NK-92 treated with Interleukin-12 subunit alpha and Interleukin-12 subunit beta, amount 100 ng/mL, for 24 hours (cell line): ENCODE measurements at regions not wholly inside any gene's neighbourhood (a gene's known extent, or its start where the extent isn't known, plus 50 kb on each side); places are given as distances from the start of the nearest gene placed in this dataset.

Source experiments
- DNase-seq: peaks from one replicate; lab custom pipeline; 2025; lab: John Stamatoyannopoulos, UW

DNA sequence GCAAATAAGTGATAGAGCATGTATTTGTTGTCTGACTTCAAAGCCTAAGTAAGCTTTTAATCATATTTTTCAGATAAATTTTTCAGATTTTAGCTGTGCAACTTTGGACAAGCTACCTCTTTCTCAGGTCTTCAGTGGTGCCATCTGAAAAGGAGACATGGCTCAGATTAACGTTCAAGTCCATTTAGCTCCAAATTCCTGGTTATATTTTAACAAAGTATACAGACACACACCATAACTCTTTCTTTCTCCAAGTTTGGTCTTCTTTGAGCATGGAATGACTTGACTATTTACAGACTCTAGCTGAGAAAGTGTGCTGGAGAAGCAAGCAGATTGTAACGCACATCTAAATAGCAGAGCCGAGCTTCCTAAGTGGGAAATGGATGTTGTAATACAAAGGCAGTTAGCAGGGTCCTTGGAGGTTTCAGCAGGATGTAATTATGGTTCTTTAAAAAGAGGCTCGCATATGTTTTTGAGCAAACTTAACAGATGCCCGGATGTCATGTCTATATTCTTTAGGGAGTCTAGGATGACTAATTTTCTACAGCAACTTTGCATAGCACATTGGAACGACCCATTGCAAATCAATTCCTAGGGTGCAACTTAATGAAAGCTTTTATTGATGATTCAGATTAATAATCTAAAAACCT is 128.1 kb upstream of the E2F8 start:
- no peak for DNase-seq

DNA sequence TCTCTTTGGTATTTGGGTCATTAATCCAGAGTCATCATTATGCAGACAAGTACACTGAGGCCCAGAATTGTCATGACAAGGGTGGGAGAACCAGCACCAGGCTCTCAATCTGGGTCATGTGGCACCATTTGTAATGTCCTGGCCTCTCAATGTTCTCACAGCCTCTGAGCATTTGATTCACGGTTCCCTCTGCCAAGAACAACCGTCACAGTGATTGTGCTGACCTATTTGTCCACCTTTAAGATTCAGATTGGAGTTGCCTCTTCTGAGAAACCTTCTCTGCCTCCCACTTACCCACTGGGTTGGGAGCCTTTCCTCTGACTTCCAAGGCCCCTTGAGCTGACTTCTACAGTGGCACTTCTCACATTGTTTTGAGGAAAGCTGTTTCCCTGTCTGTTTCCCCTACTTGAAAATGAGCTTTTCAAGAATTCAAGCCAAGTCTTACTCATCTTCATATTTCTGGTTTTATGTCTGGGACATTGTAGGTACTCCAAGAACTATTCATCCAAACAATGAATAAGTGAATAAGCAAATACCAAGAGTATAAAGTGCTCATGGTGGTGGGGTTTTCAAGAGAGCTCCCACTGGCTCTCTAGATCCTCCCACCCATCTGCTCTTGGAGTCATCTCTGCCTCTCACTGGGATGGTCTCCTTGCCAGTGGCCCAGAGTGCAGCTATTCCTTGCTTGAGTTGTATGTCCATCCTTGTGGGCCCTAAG is 126.4 kb upstream of the E2F8 start:
- no peak for DNase-seq

DNA sequence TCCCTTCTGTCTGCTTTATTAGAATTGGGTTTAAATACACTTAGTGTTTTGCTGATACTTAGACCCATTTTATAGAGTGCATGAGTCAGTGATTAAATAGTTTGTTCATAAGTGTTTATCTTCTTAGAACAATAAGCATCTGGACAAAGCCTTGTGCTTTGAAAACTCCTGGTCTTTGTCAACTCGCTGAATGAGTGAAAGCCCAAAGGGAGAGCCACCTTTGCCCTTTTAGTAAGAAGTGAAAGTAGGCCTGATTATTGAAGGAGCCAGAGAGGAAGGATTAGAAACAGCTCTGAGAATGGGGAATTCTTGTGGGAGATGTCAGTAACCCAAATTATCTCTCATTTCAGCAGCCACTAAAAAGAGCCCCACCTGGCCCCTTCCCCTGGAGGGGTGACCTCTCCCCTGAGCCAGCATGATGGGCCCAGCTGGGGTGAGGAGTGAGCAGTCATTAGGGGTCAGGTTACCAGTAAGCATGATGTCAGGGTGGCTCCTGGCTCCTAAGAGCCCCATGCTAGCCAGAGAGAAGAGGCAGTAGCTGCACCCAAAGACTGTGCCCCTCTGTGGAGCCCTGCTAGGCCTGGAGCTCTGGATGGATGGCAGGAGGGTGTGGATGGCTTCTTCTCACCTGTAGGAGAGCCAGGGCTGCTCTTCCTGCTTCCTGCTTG is 125.1 kb upstream of the E2F8 start:
- no peak for DNase-seq

DNA sequence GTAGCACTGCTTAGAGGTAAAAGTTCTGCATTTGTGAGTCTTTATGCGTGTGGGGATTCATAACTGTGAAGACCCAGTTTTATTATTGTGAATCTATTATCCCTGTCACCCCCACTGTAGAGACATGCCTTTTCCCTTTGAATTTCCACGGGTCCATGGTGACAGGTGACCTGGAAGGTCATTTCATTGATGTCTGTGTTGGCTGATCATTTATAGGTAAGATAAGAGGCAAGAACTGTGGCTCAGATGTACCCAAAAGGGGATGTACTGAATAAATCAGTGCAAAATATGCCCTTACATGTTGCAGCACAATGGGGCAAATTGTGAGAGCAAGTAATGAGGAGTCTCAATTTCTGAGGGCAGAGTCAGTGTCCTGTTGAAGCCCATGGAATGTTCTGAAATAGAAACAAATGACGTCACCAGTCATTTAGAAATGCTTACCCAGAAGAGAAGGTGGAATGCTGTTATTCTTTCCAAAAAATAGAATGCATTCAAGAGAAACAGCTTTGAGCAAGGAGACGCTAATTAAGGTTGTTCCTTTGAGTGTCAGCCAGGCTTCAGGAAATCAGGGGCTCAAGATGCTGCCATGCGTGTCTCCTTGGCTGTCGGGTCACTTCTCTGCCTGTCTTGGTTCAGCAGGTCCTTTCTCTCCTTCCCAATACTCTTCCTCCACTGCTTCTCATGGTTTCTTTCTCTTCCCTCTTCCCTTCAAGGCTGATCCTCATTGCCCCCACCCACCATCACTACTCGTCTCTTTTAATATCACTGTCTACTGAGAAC is 118.7 kb upstream of the E2F8 start:
- DNase-seq: no peak

DNA sequence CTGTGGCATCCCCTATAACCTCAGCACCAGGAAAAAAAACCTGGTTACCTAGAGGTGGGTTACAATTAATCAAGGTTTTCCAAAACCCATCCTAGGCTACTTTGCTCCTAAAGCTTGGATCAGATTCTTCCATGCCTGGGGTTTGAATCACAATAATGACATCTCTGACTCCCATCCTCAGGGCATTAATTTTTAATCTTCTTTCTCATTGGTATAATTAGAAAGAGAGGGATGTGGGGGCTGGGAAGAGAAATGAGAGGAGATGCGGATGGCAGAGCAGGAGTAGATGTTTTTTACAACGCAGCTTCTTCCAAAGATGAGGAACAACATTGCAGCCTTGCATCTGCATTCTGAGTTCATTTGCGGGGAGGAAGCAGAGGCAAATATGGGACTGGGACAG is 117.2 kb upstream of the E2F8 start:
- no peak for DNase-seq

DNA sequence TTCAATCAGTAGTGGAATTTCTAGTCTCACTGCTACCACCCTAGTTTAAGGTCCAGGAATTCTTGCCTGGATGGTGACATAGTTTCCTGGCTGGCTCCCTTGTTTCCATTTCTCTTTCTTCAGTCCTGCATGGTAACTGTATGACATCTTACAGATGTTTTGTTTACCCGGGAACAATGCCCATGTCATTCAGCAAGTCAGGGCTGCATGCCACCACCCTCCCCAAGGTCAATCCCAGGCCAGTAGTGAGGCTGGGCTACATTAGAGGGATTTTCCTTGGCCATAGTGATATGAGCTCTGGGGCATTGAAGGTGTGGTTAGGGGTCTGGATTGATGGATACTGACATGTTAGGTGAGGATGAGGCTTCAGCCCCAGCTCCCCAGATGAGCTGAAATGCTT is 114.9 kb upstream of the E2F8 start:
- no peak for DNase-seq

DNA sequence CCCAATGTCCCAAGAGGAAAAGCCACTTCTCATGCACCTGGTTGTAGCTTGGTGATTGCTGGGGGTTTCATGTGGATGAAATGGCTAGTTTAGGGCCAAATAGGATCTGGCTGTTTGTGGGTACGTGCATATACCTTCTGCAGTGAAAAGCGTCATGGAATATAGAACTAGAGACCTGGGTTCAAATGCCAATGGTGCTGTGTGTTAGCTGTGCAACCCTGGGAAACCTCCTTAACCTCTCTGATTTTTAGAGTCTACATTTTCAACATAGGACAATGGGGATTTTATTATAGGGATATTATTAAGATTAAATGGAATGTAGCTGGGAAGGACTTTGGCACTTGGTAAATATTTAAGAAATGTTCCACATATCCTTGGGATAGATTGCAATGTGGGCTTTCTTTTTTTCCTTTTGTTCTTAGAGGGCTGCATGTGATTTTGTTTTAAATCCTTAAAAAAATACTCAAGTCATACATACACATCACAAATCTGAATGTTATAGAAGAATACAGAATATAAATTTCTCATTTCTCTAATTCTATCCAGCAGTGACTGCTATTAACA is 112.6 kb upstream of the E2F8 start:
- no peak for DNase-seq

DNA sequence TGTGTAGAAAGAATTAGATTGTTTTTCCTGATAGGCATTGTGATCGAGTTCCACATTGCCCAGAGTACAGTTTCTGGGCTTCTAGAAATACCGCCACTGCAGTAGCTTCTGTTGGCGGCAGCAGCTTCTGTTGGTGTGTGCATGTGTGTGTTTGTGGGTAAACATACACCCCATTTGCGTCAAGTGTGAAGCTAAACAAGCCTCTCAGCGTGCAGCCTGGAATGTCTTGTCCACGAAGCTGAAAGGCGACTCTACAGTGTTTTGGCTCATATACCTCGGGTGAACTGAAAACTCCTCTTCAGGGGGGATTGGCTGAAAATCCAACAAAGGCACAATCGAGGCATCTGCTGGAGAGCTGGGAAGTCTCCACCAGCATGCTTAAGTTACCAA is 112.0 kb upstream of the E2F8 start:
- DNase-seq: no peak

DNA sequence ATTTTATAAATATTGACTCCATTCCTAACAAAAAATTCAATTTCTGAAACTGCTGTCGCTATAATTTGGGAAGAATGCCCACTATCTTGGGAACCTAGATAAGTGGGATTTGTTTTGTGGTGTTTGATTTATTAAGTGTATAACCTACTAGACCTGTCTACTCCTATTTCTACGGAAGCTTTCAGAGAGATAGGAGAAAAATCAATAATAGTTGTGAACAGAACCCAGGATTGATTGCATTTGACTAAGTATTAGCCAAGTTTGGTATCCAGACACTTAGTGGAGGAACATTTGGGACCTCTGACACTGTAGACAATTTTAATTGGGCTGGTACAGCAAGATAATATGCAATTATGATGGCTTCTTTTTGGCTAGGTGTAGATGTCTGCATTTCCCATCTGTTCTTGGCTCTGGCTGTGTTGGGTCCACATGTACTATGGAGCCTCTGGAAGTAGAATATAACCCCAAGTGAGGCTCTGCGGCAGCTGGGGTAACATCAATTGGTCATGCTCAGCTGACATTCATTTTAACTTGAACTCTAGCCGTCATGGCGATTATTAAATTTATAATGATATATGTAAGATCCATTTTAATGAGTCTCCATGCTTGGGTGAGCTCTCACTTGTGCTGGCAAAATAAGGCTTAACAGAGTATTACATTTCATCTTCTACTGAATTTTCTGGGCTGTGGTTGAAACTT is 111.5 kb upstream of the E2F8 start:
- no peak for DNase-seq

DNA sequence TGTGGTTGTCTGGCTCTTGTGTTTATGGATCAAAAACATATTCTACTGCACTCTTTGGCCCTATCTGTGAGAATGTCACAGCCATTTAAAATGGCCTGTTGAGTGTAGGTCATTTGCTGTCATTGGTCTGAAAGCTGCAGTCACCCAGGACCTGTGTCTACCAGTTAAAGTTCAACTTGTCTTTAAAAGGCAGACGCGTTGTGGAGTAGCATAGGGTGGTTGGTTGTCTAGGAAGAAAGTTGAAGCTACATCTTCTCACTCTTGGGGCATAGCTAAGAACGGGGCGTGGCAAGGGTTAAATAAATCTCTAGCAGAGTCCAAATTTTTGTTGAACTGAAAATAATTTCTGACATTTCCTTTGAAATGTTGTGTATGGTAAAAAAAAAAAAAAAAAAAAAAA is 110.7 kb upstream of the E2F8 start:
- no peak for DNase-seq

DNA sequence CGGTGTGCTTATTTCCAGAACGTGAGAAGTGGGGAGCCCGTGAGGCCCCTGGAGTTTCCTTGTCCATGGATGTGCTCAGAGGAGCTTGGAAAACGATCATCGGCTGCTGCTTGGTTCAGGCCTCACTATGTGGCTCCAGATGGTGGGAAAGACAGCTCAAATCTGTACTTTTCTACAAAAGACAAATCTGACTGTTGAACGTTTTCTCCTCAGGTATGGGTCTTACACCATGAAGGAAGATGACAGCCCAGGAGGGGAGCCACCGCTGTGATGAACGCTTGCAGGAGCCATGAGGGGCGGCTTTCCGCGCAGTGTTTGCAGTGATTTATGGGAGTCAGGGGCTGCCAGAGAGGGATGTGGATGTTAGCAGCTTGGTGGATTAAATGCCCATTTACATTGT is 109.4 kb upstream of the E2F8 start:
- no peak for DNase-seq

DNA sequence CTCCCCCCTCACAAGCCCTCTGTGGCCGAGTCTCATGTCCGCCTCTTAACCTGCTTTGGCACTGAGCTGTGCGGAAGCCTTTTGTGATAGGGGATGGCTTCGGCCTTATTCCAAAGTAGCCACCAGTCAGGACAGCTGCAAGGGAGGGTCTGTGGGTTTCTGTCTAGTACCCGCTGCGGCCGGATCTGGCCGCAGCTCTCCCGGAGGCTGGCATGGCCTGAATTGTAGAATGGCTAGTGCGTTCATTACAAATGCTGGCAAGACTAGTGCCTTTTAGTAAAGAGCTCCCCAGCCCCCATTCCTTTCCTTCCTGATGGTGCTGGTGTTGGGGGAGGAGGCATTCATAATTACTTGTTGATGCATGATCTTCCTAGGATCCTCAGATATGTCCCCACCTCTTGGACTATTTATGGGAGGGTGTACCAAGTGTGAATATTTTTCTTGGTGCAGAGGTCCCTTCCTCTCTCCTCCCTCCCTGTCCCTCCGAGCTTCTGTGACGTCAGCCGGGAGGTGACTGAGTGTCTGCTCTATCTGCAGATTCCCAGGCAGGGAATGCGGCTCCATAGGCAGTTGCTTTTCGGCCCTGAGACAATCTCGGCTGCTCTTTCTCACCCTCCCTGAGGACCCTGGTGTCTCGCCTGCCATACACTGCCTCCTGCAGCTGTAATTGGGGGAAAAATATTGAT is 108.7 kb upstream of the E2F8 start:
- DNase-seq: no peak

DNA sequence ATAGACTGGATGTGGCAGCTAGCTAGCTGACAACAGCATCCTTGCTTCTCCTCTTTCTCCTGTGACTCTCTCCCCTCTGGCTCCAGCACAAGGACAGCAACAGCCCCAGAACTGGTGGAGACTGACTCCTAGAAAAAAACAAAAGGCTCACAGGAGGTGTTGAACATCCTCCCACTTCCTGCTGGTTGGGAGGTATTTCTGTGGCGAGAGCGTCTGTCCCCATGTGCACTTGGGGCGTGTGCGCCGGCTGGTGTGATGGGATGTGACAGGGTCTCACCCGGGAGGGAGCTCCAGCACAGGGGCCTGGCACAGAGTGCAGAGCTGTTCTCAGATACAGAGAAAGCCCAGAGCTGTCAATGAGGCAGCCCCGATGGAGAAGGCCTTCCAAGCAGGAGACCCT is 107.2 kb upstream of the E2F8 start:
- no peak for DNase-seq

DNA sequence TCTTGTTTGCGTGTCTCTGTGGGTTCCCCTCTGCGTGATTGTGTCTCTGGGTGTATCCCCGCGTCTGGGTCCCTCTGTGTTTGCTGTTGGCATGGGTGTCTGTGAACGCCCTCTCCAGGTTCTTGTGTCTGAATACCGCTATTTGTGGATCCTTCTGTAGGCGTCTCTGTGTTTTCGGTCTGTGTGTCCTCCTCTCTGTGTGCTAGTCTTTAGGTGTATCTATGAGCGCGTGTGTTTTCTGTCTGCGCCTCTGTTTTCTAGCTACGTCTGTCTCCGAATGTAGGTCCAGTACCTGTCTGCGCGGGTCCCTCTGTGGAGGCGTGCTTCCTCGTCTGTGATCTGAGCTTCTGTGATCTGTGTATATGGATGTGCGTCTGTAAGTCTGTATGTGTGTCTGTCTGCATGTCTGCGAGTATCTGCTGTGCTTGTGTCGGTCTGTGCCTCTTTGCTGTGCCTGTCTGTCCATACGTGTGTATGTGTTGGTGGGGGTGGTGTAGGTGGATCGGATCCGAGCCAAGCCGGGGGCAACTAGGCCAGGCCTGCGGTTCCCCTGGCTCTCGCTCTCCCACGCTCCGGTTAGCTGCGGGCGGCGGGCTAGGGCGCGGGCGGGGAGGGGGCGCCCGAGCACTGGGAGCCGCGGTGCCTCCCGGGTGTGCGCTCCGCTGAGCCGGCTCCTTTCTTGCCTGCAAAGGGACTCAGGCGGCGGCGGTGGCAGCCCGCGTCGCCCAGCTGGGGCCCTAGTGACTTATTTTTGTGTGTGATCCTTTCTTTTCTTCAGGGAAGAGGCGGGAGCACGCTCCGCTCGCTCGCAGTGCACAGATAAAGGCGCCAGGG is 105.3 kb upstream of the E2F8 start:
- no peak for DNase-seq

DNA sequence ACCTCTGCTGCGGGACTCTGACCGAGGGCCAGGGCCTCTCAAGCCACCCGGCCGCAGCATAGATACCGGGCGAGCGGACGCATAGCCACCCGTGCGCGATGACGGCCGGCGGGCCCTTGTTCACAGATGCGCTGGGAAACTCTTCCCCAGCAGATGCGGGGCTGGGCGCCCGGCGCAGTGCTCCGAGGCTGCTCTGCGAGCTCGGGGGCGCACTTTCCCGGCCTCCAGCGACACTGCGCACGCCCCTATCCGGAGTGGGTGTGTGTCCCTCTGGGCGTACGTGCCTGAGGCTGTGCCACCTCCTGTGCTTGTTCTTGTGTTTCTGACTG is 104.7 kb upstream of the E2F8 start:
- no peak for DNase-seq

DNA sequence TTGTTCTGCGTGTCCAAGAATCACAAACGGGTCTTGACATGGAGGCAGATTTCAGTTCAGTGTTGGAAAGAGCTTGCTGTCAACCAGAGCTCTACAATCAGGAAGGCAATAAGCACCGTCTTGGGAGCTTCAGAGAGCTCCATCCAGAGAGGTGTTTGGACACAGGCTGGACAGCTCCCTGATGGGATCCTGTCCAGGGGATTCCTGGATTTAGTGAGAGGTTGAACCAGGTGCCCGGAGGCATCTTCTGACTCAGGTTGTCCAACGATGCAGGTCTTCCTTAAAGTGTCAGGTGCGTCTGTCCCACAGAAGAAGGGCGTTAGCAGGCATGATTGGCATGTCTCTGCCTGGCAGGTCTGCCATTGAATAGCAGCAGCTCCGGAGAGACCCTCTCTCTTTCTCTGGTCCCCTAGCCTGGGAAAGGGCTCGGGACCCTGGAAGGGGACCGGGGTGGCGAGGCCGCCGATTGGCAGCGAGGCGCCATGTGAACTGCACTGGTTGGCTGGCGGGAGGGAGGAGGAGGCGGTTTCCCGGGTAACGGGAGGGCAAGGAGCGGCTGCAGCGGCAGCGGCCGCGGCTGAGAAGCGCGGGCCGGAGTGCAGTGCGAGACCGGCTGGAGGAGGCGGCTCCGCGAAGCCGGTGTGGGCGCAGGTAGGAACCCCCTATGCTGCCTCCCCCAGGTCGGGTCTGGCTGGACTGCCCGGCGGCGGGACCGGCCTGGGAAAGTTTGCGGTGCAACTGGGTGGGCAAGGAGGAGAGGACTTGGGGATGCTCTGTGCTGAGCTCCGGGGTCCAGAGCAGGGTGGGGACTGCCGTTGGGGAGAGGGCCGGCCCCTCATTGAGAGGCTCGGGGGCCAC is 104.1 kb upstream of the E2F8 start:
- no peak for DNase-seq

DNA sequence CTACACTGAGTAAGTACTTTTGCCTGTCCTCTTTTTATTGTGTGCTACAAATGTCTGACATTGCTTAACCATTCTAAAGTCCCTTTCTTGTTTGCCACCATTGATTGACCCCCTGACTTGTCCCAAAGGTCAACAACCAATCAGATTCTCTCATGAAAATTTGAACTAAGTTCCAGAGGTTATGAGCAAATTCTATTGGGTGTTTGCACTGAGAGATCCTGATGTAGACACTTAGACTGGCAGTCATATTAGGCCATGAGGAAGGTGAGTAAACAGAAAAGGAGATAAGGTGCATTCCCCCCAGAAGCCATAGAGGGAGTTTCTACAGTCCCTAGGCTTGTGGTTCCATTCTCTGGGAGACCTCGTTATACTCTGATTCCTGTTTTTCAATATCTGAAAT is 101.3 kb upstream of the E2F8 start:
- no peak for DNase-seq

DNA sequence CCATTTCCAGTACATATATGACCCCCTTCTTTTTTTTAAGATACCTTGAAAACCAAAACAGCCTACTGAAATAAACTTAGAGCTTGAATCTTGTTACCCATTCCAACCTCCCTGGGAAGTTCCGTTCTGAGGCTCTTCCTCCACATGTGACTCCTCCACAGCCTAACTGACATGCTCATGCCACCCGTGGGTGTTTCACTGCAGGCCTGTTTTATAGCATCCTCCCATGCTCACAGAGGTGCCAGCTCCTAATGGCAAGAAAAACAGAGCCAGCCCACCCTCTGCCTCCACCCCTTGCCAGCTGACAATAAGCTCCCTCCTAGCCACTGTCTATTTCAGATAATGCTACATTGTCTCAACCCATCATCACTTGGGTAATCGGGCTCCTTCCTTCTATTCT is 97.6 kb upstream of the E2F8 start:
- DNase-seq: no peak

DNA sequence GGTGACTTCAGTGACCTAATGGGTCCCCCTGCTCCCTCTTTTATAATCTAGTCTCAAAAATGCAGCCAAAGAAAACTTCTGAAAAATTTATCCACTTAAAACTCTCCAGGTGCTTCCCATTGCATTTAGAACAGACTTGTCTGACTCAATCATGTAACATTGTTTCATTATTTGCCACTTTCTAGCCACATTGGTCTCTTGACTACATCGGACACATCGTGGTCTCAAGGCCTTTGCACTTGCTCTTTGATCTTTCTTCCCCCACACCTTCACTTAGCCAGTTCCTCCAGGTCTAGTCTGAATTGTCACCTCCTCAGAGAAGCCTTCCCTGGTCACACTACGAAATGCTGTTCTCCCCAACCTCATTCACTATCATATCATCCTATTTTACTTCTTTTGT is 97.0 kb upstream of the E2F8 start:
- no peak for DNase-seq

DNA sequence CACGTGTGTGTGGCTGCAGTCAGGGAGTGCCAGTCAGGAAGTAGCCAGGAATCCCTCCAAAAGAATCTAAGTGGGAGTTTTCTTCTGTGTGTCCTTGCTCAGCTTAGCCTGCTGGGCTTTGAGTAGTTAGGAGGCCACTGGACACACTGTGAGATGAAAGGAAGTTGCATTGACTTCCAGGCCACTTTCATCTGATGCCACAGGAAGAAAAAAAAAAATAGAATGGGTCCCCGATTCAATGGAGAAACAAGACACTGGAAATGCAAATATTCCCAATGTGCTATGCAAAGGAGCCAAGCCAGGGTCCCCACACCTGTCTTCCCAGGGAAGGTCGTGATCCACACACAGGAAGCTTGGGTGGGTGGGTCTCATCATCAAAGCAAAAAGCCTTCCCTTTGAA is 95.6 kb upstream of the E2F8 start:
- no peak for DNase-seq
